ENCODE measurements at regions not wholly inside any gene's neighbourhood (a gene's known extent, or its start where the extent isn't known, plus 50 kb on each side); places are given as distances from the start of the nearest gene placed in this dataset.

DNA sequence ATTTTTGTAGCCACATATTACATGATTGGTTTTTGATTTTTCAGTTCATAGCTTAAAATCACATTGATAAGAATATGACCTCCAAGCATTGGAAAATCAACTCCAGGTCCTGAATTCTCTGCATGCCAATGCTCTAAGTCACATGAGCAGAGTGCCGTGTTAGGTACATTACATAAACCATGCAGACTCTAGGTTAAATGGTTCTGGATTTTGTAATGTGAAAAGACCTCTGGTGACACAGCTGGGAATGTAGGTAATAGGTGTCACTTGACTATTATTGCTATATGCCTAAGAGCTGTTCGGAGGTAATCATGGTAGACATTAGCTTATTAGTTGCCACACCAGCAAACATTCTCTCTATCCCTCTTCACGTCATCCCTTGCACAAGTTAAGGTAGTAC lies 231.1 kb upstream of the SALL1 start:
- ATAC-seq (no peak), DNase-seq (ENCODE audit: low spot score) (no peak)
- no peak overlapping the region for H3K27ac Mint-ChIP-seq
- H2AFZ ChIP-seq: no peak overlapping the region
- no peak overlapping the region for H3K4me3 ChIP-seq
- no peak overlapping the region for H3K4me2 ChIP-seq
- H4K20me1 ChIP-seq (replicated peaks; ENCODE audit: insufficient read depth): no peaks in the 10 kb centered on the region
- H3K79me2 ChIP-seq (replicated peaks; ENCODE audit: insufficient read depth): no peaks in the 10 kb centered on the region
- peaks cover 2% of the 10 kb centered on the region for H3K9me2 ChIP-seq (ENCODE audit: insufficient read depth)
- TF ChIP-seq EZH2 (IDR thresholded peaks at IDR 0.05; ENCODE audit: low read depth, unreplicated experiment) (no peak), POLR2AphosphoS5 (IDR thresholded peaks at IDR 0.05; ENCODE audit: low read depth) (no peak), ZNF114 (CRISPR knock-in tag; IDR thresholded peaks at IDR 0.05) (no peak), JUNB (IDR thresholded peaks at IDR 0.05; ENCODE audit: unreplicated experiment) (no peak), NANOG (IDR thresholded peaks at IDR 0.05; ENCODE audit: borderline replicate concordance) (no peak), ZNF331 (CRISPR knock-in tag; IDR thresholded peaks at IDR 0.05; ENCODE audit: low read depth) (no peak), CREB1 (CRISPR knock-in tag; IDR thresholded peaks at IDR 0.05; ENCODE audit: low read depth) (no peak)
- TF ChIP-seq, protein P1, sequence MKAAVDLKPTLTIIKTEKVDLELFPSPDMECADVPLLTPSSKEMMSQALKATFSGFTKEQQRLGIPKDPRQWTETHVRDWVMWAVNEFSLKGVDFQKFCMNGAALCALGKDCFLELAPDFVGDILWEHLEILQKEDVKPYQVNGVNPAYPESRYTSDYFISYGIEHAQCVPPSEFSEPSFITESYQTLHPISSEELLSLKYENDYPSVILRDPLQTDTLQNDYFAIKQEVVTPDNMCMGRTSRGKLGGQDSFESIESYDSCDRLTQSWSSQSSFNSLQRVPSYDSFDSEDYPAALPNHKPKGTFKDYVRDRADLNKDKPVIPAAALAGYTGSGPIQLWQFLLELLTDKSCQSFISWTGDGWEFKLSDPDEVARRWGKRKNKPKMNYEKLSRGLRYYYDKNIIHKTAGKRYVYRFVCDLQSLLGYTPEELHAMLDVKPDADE (IDR thresholded peaks at IDR 0.05): no peak
- TF ChIP-seq, protein P2, sequence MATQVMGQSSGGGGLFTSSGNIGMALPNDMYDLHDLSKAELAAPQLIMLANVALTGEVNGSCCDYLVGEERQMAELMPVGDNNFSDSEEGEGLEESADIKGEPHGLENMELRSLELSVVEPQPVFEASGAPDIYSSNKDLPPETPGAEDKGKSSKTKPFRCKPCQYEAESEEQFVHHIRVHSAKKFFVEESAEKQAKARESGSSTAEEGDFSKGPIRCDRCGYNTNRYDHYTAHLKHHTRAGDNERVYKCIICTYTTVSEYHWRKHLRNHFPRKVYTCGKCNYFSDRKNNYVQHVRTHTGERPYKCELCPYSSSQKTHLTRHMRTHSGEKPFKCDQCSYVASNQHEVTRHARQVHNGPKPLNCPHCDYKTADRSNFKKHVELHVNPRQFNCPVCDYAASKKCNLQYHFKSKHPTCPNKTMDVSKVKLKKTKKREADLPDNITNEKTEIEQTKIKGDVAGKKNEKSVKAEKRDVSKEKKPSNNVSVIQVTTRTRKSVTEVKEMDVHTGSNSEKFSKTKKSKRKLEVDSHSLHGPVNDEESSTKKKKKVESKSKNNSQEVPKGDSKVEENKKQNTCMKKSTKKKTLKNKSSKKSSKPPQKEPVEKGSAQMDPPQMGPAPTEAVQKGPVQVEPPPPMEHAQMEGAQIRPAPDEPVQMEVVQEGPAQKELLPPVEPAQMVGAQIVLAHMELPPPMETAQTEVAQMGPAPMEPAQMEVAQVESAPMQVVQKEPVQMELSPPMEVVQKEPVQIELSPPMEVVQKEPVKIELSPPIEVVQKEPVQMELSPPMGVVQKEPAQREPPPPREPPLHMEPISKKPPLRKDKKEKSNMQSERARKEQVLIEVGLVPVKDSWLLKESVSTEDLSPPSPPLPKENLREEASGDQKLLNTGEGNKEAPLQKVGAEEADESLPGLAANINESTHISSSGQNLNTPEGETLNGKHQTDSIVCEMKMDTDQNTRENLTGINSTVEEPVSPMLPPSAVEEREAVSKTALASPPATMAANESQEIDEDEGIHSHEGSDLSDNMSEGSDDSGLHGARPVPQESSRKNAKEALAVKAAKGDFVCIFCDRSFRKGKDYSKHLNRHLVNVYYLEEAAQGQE (IDR thresholded peaks at IDR 0.05; ENCODE audit: unreplicated experiment): no peak
- TF ChIP-seq, protein P3, sequence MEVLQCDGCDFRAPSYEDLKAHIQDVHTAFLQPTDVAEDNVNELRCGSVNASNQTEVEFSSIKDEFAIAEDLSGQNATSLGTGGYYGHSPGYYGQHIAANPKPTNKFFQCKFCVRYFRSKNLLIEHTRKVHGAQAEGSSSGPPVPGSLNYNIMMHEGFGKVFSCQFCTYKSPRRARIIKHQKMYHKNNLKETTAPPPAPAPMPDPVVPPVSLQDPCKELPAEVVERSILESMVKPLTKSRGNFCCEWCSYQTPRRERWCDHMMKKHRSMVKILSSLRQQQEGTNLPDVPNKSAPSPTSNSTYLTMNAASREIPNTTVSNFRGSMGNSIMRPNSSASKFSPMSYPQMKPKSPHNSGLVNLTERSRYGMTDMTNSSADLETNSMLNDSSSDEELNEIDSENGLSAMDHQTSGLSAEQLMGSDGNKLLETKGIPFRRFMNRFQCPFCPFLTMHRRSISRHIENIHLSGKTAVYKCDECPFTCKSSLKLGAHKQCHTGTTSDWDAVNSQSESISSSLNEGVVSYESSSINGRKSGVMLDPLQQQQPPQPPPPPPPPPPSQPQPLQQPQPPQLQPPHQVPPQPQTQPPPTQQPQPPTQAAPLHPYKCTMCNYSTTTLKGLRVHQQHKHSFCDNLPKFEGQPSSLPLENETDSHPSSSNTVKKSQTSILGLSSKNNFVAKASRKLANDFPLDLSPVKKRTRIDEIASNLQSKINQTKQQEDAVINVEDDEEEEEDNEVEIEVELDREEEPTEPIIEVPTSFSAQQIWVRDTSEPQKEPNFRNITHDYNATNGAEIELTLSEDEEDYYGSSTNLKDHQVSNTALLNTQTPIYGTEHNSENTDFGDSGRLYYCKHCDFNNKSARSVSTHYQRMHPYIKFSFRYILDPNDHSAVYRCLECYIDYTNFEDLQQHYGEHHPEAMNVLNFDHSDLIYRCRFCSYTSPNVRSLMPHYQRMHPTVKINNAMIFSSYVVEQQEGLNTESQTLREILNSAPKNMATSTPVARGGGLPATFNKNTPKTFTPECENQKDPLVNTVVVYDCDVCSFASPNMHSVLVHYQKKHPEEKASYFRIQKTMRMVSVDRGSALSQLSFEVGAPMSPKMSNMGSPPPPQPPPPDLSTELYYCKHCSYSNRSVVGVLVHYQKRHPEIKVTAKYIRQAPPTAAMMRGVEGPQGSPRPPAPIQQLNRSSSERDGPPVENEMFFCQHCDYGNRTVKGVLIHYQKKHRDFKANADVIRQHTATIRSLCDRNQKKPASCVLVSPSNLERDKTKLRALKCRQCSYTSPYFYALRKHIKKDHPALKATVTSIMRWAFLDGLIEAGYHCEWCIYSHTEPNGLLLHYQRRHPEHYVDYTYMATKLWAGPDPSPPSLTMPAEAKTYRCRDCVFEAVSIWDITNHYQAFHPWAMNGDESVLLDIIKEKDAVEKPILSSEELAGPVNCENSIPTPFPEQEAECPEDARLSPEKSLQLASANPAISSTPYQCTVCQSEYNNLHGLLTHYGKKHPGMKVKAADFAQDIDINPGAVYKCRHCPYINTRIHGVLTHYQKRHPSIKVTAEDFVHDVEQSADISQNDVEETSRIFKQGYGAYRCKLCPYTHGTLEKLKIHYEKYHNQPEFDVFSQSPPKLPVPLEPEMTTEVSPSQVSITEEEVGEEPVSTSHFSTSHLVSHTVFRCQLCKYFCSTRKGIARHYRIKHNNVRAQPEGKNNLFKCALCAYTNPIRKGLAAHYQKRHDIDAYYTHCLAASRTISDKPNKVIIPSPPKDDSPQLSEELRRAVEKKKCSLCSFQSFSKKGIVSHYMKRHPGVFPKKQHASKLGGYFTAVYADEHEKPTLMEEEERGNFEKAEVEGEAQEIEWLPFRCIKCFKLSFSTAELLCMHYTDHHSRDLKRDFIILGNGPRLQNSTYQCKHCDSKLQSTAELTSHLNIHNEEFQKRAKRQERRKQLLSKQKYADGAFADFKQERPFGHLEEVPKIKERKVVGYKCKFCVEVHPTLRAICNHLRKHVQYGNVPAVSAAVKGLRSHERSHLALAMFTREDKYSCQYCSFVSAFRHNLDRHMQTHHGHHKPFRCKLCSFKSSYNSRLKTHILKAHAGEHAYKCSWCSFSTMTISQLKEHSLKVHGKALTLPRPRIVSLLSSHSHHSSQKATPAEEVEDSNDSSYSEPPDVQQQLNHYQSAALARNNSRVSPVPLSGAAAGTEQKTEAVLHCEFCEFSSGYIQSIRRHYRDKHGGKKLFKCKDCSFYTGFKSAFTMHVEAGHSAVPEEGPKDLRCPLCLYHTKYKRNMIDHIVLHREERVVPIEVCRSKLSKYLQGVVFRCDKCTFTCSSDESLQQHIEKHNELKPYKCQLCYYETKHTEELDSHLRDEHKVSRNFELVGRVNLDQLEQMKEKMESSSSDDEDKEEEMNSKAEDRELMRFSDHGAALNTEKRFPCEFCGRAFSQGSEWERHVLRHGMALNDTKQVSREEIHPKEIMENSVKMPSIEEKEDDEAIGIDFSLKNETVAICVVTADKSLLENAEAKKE (CRISPR knock-in tag; IDR thresholded peaks at IDR 0.05): no peak
- H3K9me3 Mint-ChIP-seq: no peaks in the 10 kb centered on the region; the same call in 2 of the 3 replicates
- H3K27ac ChIP-seq (ENCODE audit: low read depth): no peak overlapping the region
- no peak overlapping the region for H3K4me3 Mint-ChIP-seq
- H3K36me3 ChIP-seq (ENCODE audit: insufficient read depth): no peaks in the 10 kb centered on the region
- H3F3A ChIP-seq (replicated peaks; ENCODE audit: low read depth): no peaks in the 10 kb centered on the region
- H3K4me1 ChIP-seq (ENCODE audit: insufficient read depth): peaks cover 27% of the 10 kb centered on the region
- peaks cover 27% of the 10 kb centered on the region for H3K4me1 Mint-ChIP-seq
- H3K27me3 Mint-ChIP-seq (ENCODE audit: insufficient read depth, low read depth, poor library complexity): peaks cover 5% of the 10 kb centered on the region
- H3K27me3 ChIP-seq (ENCODE audit: insufficient read depth): no peaks in the 10 kb centered on the region
- peaks cover 3% of the 10 kb centered on the region; the same call in 2 of the 3 replicates for H3K36me3 Mint-ChIP-seq (ENCODE audit: low read depth)
